ENCODE measurements at regions not wholly inside any gene's neighbourhood (a gene's known extent, or its start where the extent isn't known, plus 50 kb on each side); places are given as distances from the start of the nearest gene placed in this dataset.

- Histone ChIP-seq H3K9me3 (no peaks in the 10 kb centered on the region), H3K36me3 (no peaks in the 10 kb centered on the region), H3K27ac (no peak overlapping the region), H3K4me1 (no peaks in the 10 kb centered on the region), H3K27me3 (no peaks in the 10 kb centered on the region), H3K4me3 (no peak overlapping the region)
- no peak for DNase-seq
- TF ChIP-seq CTCF (IDR thresholded peaks at IDR 0.05), result no peak
- intact Hi-C loops (cut with DNase I; ENCODE audit: low total_unique reads), result no loop called here
Measured at GRCh38 chr5:52448111-52448510, 339.6 kb upstream of the ITGA1 start.

- no peak for DNase-seq
Measured at GRCh38 chr5:52449516-52449915, 338.2 kb upstream of the ITGA1 start.

GRCh38 chr5:52452098-52452497 lies 335.6 kb upstream of the ITGA1 start:
- no peak overlapping the region for H3K27ac ChIP-seq
- no peak for TF ChIP-seq CTCF (IDR thresholded peaks at IDR 0.05)
- no peaks in the 10 kb centered on the region for H3K4me1 ChIP-seq
- intact Hi-C loops (cut with DNase I; ENCODE audit: low total_unique reads), result no loop called here
- H3K4me3 ChIP-seq, result no peak overlapping the region
- DNase-seq, result no peak
- no peaks in the 10 kb centered on the region for H3K36me3 ChIP-seq
- H3K27me3 ChIP-seq, result no peaks in the 10 kb centered on the region
- H3K9me3 ChIP-seq, result no peaks in the 10 kb centered on the region

More at GRCh38 chr5:52449516-52449915, 338.2 kb upstream of the ITGA1 start:
- no peaks in the 10 kb centered on the region for H3K36me3 ChIP-seq
- no peak overlapping the region for H3K4me3 ChIP-seq
- H3K4me1 ChIP-seq, result no peaks in the 10 kb centered on the region
- intact Hi-C loops (cut with DNase I; ENCODE audit: low total_unique reads), result no loop called here
- H3K27ac ChIP-seq, result no peak overlapping the region
- no peaks in the 10 kb centered on the region for H3K27me3 ChIP-seq
- no peak for TF ChIP-seq CTCF (IDR thresholded peaks at IDR 0.05)
- no peaks in the 10 kb centered on the region for H3K9me3 ChIP-seq

- Histone ChIP-seq H3K4me3 (no peak overlapping the region), H3K27ac (no peak overlapping the region), H3K27me3 (no peaks in the 10 kb centered on the region), H3K4me1 (no peaks in the 10 kb centered on the region), H3K36me3 (no peaks in the 10 kb centered on the region), H3K9me3 (no peaks in the 10 kb centered on the region)
- TF ChIP-seq CTCF (IDR thresholded peaks at IDR 0.05), result no peak
- intact Hi-C loops (cut with DNase I; ENCODE audit: low total_unique reads), result no loop called here
- DNase-seq, result no peak
Measured at GRCh38 chr5:52453176-52453575, 334.5 kb upstream of the ITGA1 start.

GRCh38 chr5:52455920-52456319 lies 331.8 kb upstream of the ITGA1 start:
- Histone ChIP-seq H3K36me3 (no peaks in the 10 kb centered on the region), H3K9me3 (no peaks in the 10 kb centered on the region), H3K27ac (no peak overlapping the region), H3K27me3 (no peaks in the 10 kb centered on the region), H3K4me3 (no peak overlapping the region), H3K4me1 (no peaks in the 10 kb centered on the region)
- no peak for TF ChIP-seq CTCF (IDR thresholded peaks at IDR 0.05)
- intact Hi-C loops (cut with DNase I; ENCODE audit: low total_unique reads), result no loop called here
- no peak for DNase-seq

GRCh38 chr5:52457810-52458209 lies 329.9 kb upstream of the ITGA1 start:
- Histone ChIP-seq H3K36me3 (no peaks in the 10 kb centered on the region), H3K4me3 (no peak overlapping the region), H3K9me3 (no peaks in the 10 kb centered on the region), H3K27ac (no peak overlapping the region), H3K4me1 (no peaks in the 10 kb centered on the region), H3K27me3 (no peaks in the 10 kb centered on the region)
- TF ChIP-seq CTCF (IDR thresholded peaks at IDR 0.05), result no peak
- DNase-seq, result no peak
- intact Hi-C loops (cut with DNase I; ENCODE audit: low total_unique reads), result no loop called here

Measured in tibial artery (tissue), 4 donors.